ENCODE measurements at regions not wholly inside any gene's neighbourhood (a gene's known extent, or its start where the extent isn't known, plus 50 kb on each side); places are given as distances from the start of the nearest gene placed in this dataset.

DNA sequence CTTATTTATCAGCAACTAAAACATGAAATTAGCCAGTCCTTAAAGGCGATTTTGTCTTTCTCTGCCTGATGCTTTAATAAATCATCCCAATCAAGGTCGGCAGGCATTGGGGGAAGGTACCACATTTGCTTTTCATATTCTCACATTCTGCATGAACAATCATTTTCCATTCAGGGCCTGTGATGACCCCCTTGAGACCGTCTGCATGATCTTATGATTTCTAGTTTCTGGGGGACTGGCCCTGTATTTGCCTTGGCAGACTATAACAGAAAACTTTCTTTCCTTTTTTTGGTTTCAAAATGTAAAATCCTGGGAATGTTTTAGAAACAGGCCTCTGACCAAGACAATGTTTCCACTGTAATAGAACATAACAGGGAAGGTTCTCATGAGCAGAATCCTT is 296.8 kb downstream of the IDS start:
- TF ChIP-seq, protein P1, sequence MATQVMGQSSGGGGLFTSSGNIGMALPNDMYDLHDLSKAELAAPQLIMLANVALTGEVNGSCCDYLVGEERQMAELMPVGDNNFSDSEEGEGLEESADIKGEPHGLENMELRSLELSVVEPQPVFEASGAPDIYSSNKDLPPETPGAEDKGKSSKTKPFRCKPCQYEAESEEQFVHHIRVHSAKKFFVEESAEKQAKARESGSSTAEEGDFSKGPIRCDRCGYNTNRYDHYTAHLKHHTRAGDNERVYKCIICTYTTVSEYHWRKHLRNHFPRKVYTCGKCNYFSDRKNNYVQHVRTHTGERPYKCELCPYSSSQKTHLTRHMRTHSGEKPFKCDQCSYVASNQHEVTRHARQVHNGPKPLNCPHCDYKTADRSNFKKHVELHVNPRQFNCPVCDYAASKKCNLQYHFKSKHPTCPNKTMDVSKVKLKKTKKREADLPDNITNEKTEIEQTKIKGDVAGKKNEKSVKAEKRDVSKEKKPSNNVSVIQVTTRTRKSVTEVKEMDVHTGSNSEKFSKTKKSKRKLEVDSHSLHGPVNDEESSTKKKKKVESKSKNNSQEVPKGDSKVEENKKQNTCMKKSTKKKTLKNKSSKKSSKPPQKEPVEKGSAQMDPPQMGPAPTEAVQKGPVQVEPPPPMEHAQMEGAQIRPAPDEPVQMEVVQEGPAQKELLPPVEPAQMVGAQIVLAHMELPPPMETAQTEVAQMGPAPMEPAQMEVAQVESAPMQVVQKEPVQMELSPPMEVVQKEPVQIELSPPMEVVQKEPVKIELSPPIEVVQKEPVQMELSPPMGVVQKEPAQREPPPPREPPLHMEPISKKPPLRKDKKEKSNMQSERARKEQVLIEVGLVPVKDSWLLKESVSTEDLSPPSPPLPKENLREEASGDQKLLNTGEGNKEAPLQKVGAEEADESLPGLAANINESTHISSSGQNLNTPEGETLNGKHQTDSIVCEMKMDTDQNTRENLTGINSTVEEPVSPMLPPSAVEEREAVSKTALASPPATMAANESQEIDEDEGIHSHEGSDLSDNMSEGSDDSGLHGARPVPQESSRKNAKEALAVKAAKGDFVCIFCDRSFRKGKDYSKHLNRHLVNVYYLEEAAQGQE (IDR thresholded peaks at IDR 0.05; ENCODE audit: low read depth), result no peak
- no peak for TF ChIP-seq TEAD4 (IDR thresholded peaks at IDR 0.05)
- no peak for TF ChIP-seq TAF1 (IDR thresholded peaks at IDR 0.05; ENCODE audit: low read depth)
- TF ChIP-seq TCF12 (IDR thresholded peaks at IDR 0.05; ENCODE audit: low read depth), result no peak
- TF ChIP-seq EP300 (IDR thresholded peaks at IDR 0.05; ENCODE audit: borderline replicate concordance), result no peak
- TF ChIP-seq, protein P2, sequence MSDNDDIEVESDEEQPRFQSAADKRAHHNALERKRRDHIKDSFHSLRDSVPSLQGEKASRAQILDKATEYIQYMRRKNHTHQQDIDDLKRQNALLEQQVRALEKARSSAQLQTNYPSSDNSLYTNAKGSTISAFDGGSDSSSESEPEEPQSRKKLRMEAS (IDR thresholded peaks at IDR 0.05), result no peak
- no peak for TF ChIP-seq ZBTB7A (IDR thresholded peaks at IDR 0.05; ENCODE audit: low read depth)
- no peak for TF ChIP-seq CEBPB (IDR thresholded peaks at IDR 0.05)

DNA sequence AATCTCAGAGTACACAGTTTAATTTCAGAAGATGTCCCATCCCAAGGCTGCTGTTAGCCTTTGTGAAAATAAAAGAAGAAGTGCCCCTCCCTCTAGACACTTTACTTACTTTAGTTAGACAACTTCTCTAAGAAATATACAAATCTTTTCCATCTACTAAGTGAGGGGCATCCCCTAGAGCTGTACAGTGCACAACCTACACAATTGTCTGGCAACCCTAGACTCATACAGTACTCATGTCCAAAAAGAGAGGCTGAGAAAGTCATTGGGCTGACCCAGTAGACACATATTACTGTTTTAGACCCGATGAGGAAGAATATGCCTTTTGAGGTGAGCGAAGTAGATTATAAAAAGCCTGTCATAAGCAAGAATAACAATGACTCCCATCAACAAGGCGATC is 297.6 kb downstream of the IDS start:
- TF ChIP-seq, protein P3, sequence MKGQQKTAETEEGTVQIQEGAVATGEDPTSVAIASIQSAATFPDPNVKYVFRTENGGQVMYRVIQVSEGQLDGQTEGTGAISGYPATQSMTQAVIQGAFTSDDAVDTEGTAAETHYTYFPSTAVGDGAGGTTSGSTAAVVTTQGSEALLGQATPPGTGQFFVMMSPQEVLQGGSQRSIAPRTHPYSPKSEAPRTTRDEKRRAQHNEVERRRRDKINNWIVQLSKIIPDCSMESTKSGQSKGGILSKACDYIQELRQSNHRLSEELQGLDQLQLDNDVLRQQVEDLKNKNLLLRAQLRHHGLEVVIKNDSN (IDR thresholded peaks at IDR 0.05), result no peak
- TF ChIP-seq CEBPB (IDR thresholded peaks at IDR 0.05), result no peak
- no peak for TF ChIP-seq EGR1 (IDR thresholded peaks at IDR 0.05)
- no peak for TF ChIP-seq ZBTB7A (IDR thresholded peaks at IDR 0.05; ENCODE audit: low read depth)
- TF ChIP-seq, protein P2 (IDR thresholded peaks at IDR 0.05), result no peak
- TF ChIP-seq, protein P1 (IDR thresholded peaks at IDR 0.05; ENCODE audit: low read depth), result no peak

DNA sequence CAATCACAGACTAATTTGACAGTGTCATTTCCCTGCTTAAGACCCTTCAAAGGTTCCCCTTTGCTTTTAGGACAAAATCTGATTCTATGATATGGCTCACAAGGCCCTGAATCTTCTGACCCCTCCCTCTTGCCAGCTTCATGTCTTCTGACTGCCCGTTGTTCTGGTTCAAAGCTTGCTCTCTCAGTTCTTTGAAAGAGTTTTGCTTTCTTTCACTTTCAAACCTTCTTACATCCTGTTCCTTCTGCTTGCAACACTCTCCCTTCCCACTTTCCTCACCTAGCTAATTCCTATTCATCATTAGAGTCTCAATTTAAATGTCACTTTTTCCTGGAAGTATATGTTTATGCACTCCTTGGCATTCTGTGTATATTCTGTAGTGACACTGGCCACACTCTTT is 299.2 kb downstream of the IDS start:
- TF ChIP-seq TEAD4 (IDR thresholded peaks at IDR 0.05), result no peak
- no peak for TF ChIP-seq CREB1 (IDR thresholded peaks at IDR 0.05; ENCODE audit: low read depth)
- no peak for TF ChIP-seq NFIC (IDR thresholded peaks at IDR 0.05)
- TF ChIP-seq RAD21 (IDR thresholded peaks at IDR 0.05; ENCODE audit: low read depth), result no peak
- no peak for TF ChIP-seq TCF12 (IDR thresholded peaks at IDR 0.05; ENCODE audit: low read depth)
- no peak for TF ChIP-seq EGR1 (IDR thresholded peaks at IDR 0.05)
- TF ChIP-seq CEBPB (IDR thresholded peaks at IDR 0.05), result no peak
- no peak for TF ChIP-seq EP300 (IDR thresholded peaks at IDR 0.05; ENCODE audit: borderline replicate concordance)
- TF ChIP-seq YY1 (IDR thresholded peaks at IDR 0.05; ENCODE audit: low read depth), result no peak
- TF ChIP-seq, protein P1 (IDR thresholded peaks at IDR 0.05; ENCODE audit: low read depth), result no peak
- TF ChIP-seq, protein P3 (IDR thresholded peaks at IDR 0.05), result no peak
- TF ChIP-seq, protein P2 (IDR thresholded peaks at IDR 0.05), result no peak
- no peak for TF ChIP-seq TAF1 (IDR thresholded peaks at IDR 0.05; ENCODE audit: low read depth)
- TF ChIP-seq FOXM1 (IDR thresholded peaks at IDR 0.05; ENCODE audit: borderline replicate concordance, low read depth), result no peak
- no peak for TF ChIP-seq ZBTB7A (IDR thresholded peaks at IDR 0.05; ENCODE audit: low read depth)

DNA sequence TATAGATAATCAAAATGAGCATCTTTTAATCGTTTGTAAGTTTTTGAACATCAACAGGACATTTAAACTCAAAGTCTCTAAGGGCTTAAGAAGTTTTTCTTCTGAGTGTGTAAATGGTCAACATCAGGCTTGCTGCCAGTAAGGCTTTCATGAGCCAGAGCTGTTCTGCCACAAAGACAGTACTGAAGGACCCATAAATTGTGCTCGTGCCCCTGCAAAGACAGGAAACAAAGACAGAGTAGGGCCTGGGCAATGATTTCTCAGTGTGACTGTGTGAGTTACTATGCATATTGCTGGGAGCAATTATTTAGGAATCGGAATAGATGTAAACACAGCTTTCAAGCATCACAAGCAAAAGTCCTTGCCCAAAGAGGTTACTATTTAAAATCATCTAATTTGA is 300.0 kb downstream of the IDS start:
- TF ChIP-seq TCF12 (IDR thresholded peaks at IDR 0.05; ENCODE audit: low read depth) (no peak), CREB1 (IDR thresholded peaks at IDR 0.05; ENCODE audit: low read depth) (no peak), TAF1 (IDR thresholded peaks at IDR 0.05; ENCODE audit: low read depth) (no peak), TEAD4 (IDR thresholded peaks at IDR 0.05) (no peak), NFIC (IDR thresholded peaks at IDR 0.05) (no peak), YY1 (IDR thresholded peaks at IDR 0.05; ENCODE audit: low read depth) (no peak), RAD21 (IDR thresholded peaks at IDR 0.05; ENCODE audit: low read depth) (no peak), EP300 (IDR thresholded peaks at IDR 0.05; ENCODE audit: borderline replicate concordance) (no peak), EGR1 (IDR thresholded peaks at IDR 0.05) (no peak), ZBTB7A (IDR thresholded peaks at IDR 0.05; ENCODE audit: low read depth) (no peak), CEBPB (IDR thresholded peaks at IDR 0.05) (no peak), FOXM1 (IDR thresholded peaks at IDR 0.05; ENCODE audit: borderline replicate concordance, low read depth) (no peak)
- TF ChIP-seq, protein P2 (IDR thresholded peaks at IDR 0.05), result no peak
- TF ChIP-seq, protein P3 (IDR thresholded peaks at IDR 0.05), result no peak
- TF ChIP-seq, protein P1 (IDR thresholded peaks at IDR 0.05; ENCODE audit: low read depth), result no peak

Data from Ishikawa (cell line).